HG03039 (cell line): ENCODE measurements at regions not wholly inside any gene's neighbourhood (a gene's known extent, or its start where the extent isn't known, plus 50 kb on each side); places are given as distances from the start of the nearest gene placed in this dataset.

ENCODE experiments used
- ATAC-seq: cut with Tn5 transposase; IDR thresholded peaks from one replicate; pipeline ENCODE4 v1.9.1; 2021; ENCODE audit warnings: mild to moderate bottlenecking, moderate library complexity; ENCODE audit not compliant: unreplicated experiment

DNA sequence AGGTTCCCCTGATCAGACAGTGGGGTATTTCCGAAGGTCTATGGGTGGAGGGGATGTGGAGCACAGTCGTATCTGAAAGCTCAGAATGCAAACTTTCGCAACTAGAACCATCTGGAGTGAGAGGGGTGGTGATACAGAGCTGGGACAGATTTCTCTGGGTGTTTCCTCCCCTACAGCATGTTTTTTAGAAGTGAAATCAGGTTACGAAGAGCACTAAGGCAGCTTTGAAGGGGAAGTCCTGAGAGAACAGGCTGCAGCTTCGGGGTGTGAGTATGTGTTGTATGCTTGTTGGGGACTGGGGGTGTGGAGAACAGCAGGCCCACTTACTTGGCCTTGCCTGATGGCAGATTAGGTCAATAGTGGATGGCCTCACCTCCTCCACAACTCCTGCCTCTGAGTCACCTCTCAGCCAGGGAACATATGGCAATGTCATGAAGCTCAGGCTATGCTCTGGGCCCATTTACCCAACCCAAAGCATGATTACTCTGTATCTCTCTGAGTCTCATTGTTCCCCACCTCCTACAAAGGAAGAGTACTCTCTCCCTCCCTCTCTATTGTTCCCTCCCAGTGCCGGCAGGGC, 107.2 kb upstream of the RASGRP1 start:
- peak; percentile 70 for ATAC-seq

DNA sequence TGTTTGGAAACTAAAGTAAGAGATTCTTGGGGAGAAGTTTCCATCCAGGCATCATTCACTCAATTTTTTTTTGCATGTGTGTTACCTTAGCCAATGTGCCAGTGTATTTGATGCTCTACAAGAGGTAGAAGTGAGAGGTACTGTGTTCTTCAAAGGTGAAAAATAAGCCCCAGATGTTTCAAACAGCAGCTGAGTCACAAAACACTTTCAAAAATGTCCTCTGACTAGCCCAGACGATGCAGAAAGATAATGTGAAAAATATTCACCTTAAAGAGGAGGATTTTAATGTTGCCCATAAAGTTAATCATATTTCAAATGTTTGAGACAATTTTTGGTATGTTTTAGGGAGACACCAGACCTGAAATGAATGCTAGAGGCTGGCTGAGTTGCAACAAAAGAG, 107.7 kb upstream of the RASGRP1 start:
- ATAC-seq: no peak

DNA sequence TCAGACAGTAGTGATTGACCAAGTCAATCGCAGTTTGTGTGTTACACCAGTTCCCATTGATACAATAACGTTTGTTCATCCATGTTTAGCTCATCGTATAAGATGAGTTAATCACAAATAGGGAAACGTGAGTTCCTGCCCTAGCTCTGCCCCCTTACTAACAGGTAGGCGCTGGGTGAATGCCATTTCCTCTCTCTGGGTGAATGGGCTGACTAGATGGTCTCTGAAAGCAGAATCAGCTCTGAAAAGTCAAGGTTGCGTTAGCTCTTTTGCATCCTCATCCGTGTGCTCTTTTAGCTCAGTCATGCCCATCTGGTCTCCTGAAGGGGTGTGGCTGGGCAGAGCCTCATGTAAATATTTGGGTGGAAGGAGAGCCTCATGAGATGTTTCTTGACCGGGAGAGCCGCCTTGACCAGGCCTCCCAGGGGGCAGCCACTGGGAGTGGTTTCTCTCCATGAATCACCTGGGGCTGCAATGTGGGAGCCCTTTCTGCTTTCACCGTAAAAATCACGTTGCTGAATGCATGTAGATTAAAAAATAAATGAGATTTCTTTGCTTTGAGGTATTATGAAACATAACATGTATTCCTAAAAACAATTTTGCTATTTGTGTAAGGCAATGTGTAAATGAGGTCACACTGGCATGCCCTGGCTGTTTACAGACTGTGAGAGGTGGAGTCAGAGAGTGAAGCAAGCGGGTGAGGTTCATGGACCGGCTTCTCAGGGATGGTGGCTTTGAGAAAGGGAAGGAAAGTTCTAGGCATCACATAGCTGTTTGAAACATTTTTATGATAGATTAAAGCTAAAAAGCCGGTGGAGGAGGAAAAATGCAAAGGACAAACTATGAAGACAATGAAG, 108.4 kb upstream of the RASGRP1 start:
- no peak for ATAC-seq

DNA sequence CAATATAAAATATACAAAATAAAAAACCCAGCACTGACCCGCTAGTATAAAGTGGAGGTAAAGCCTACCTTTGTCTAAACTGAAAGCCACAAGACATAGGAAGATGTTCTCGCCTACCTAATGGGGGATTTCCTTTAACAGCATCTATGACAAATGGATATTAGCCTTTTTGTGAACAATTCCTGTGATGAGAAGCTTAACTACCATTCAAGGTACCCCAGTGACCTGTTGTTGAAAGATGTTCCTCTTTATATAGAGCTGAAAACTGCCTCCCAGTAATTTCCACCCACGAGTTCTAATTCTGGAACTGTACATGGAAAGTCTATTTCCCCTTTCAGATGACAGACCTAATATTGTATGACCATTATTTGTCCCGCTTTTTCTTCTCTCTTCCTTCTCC, 109.8 kb upstream of the RASGRP1 start:
- no peak for ATAC-seq

DNA sequence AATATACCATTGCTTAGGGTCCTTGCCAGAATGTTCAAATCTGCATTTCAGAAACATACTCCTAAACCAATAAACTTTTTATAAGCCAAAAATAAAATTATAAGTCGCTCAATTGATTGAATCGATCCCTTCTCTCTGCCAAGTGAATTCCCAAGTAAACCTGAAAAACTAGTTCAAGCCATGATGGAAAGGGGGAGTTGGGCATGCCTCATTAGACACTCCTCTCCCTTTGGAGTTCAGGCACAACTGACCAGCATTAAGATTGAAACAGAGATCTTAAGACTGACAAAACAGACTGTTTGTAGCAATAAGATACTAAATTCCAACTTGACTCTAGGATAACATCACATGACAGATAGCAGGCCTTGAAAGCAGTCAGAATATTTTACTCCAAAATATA, 113.7 kb upstream of the RASGRP1 start:
- no peak for ATAC-seq

DNA sequence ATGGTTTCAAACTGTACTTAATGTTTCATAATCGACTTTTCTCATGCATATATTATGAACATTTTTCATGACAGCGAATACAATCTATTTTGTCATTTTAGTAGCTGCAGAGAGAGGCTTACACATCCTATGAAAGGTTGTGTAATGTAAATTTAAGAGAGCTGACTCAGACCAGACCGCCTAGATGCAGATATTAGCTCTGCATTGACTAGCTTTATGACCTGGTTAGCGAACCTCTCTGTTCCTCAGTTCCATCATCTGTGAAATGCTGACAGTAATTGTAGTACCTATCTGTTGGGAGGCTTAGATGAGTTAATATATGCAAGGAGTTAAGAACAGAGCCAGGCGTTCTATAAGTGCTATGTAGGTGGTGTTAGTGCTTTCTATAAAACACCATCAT, 116.2 kb upstream of the RASGRP1 start:
- ATAC-seq: no peak

DNA sequence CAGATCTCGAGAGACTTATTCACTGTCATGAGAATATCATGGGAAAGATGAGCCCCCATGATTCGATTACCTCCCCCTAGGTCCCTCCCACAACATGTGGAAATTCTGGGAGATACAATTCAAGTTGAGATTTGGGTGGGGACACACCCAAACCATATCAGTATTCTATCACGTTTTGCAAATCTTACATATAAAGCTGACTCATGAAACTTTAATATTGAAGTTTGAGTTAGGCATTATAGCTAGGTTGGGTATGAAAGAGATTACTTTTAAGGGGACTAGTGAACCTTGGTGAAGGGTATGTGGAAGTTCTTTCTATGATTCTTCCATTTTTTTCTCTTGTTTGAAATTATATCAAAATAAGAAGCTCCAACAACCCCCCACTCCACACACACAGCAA, 117.7 kb upstream of the RASGRP1 start:
- no peak for ATAC-seq

DNA sequence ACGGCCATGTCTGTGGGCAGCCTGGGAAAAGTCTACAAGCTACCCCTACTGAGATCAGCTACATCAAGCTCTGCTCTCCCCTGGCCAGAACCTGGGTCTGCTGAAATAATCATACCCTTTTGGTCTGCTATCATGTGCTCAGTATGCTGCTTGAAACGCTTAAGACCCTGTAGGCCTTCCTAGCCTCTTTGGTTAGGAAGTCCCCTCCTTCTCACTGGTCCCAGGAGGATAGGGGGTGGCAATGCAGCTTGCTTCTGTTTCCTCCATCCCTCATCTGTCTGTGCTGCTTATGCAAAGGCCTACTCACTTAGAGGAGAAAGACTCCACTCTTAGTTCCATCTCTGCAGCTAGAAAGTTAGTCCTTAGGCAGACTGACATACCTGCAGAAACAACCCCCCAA, 118.2 kb upstream of the RASGRP1 start:
- no peak for ATAC-seq

DNA sequence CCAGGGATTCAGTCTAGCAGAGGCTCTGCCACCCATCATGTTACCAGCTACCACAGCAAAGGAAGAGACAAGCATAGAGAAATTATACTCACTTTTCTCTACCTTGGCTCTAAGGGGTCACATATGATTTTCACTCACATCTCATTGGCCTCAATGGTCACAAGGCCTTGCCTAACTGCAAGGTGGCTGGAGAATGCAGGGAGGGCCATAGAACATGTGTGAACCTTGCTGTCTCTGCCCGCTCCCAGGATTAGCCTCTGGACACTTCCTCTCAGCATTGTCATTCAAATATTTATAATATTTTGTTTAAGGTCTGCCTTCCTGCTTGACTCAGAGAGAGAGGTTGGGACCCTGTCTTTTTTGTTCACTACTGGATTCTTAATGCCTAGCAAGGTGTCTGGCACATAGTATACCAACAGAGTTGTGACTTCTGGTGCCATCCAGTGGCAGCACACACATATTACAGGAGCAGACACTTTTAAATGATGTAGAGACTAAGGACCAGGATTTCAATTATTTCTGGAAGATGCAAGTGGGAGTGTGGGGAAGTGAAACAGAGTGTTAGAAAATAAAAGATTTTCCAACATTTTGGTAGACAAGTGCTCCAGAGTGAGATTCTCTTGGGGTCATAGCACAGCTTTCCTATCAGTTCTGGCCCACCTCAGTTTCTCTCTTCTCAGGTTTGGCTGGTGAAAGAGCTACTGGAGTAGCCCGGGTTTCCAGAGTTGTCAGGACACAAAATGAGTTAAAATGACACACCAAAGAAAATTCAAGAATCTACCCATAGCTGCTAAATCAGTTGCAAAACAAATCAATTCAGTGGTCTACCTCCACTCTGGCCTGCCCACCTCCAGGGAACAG, 119.0 kb upstream of the RASGRP1 start:
- peak; percentile 65 for ATAC-seq

DNA sequence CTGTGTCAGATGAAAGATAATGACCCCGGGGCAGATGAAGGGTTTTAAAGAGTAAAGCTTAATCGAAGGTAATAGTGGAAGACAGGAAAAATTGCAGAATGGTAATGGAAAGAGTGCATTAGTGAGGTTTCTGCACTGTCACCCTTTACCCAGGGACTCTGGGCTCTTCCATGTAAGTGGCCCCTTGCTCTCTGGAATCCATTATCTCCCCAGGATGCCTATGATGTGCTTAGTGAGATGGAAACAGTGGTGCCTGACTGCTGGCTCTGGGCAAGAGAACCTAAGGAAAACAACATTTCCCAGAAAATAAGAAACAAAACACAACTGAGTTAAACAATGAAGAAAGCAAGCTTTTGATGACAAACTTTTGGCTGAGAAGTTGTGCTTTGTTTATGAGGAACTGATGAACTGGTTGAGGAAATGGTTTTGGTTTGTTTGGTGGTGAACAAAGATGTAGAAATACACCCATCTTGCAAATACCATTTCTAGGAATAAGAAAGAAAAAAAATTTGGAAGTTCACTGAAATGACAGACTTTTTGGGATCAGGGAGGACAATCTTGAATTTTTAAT, 119.9 kb upstream of the RASGRP1 start:
- no peak for ATAC-seq

DNA sequence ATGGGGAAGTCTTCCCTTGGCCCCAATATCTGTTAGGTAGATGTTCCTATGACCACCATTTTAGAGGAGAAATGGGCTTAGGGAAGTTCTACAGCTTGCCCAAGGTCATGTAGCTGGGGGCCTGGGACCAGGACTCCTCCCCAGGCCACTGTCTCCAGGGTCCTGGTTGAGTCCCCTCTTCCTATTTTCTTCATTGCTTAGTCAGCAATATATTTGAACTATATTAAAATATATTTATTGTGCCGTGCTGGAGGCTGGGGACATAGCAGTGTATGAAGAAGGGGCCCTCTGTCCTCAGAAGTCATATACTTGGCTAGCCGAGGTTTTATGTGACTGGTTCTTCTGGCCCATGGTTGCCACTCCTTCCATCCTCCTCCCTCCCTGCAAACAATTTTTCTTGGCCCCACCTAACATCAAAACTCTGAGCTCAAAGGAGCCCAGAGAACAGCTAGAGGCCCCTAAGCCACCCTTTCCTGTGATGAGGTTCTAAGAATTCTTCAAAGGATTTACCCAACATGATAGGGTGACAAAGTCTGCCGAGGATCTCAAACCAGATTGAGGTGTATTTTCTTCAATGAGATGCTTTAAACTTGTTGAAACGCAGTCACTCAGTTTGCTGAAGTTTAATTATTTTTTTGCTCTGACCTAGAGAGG, 121.2 kb upstream of the RASGRP1 start:
- no peak for ATAC-seq

DNA sequence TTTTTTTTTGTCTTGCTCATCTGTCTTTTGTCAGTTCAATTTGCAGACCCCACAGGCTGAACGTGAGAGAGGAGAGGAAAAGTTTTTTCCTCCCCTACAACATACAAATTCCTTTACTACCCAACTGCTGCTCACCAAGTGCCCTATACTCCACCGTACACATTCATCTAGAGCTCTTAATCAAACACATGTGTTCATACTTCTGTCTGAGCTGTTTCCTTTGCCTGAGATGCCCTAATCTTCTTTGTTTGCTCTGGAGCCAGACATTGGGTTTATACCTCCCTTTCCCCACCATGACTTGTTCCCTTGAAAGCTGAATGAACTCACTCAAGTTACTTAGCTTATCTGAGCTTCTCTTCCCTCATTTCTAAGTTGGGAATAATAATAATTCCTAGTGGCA, 122.7 kb upstream of the RASGRP1 start:
- ATAC-seq: no peak

DNA sequence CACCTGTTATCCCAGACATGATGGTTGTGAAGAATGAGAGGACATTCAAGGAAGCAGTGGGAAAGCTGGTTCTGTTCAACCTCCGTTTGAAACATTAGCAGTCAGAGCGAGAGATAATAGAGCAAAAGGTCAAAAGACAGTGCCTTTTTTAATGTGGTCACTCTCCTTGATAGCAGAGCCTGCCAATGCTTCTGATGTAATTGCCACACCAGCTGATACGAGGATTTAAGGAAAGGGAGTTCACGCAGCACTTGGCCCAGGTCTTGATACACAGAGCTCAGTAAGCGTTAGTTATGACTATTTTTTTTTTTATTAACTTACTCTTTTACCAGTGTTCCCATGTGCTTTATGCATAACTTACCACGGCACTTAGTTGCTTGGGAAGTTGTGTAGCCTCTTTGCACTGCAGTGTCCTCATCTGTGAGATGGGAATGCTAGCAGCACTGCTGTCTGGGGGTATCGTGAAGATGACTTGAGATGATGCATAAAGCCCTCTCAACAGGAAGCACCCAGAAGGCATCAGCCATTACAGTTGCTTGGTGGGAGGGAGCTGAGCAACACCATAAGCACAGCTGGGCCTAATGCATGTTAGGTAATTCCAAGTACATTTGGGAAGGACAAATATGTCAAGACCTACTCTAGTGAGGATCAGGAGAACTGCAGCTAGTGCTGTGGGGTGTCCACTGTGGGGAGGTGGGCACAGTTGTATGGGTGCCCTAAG, 123.3 kb upstream of the RASGRP1 start:
- ATAC-seq: no peak

DNA sequence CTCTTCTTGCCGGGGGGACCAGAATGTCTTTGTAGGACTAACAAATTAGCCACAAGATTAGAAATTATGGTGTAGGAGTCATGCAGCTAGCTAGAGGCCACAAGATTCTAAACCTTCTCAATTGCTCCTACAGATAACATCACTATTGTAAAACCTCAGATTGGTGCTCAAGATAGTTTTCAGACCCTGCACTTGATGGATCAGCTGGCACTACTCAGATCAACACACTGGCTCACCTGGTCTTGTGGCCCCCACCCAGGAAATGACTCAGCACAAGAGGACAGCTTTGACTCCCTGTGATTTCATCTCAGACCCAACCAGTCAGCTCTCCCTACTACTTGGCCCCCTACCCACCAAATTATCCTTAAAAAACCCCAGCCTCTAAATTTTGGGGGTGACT, 124.1 kb upstream of the RASGRP1 start:
- ATAC-seq: no peak

DNA sequence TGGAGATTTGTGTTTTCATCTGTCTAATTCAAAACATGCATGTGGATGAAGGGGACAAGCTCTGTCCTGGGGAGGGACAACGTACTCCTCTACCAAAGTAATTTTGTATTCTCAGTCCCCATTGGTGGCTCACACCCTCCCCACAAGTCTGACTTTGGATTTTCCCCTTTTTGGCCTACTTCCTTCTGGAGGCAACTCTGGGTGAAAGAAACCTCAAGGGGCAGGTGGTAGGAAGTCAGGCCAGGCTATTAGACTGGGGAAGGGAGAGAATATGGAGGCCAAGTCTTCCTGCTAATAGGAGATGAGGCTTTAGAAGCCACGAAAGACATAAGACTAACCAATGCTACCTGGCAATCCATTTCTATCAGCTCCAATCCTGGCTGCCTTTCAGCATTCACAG, 124.9 kb upstream of the RASGRP1 start:
- ATAC-seq: no peak

DNA sequence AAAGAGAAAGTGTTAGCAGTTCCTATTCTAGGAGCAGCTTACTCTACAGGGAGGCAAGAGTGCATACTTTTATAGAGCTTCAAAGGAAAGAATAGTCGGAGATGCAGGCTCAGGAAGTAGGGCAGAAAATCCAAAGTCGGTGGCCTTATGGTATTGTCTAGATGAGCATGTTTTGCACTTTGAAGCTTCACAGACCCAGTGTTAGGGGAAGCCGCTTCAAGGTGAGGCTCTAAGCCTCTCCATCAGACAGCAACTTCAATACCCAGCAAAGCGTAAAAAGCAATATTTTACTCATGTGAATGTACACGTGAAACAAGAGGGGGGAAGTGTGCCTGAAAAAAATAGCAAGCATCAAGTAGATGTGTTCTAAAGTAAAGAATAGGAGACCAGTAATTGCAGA, 125.6 kb upstream of the RASGRP1 start:
- ATAC-seq: no peak

DNA sequence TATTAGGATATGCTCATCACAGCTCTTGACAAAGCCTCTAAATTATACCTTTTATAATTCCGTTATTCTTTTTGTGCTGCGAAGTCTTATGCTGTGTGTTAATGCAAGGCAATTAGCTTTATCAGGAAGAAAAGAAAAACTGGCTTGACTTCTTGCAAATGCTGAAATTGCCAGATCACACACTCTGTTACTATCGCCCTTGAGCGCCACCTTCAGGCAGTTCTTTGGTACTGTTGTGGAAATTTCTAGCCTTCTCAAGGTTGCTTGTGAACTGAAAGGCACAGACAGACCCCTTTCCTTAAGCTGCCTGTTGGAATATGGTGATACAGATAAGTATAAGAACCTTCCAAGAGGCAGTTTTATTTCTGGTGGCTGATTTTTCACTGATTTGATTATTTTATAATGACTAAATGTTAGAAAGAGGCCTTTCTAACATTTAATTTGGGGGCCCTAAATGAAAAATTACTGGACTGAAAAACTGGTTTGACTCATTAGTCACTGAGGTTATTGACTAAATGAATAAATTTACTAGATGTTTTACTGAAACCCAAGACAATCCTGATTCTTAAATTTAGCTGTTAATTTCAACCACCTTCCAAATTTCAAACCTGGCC, 126.2 kb upstream of the RASGRP1 start:
- ATAC-seq: no peak

DNA sequence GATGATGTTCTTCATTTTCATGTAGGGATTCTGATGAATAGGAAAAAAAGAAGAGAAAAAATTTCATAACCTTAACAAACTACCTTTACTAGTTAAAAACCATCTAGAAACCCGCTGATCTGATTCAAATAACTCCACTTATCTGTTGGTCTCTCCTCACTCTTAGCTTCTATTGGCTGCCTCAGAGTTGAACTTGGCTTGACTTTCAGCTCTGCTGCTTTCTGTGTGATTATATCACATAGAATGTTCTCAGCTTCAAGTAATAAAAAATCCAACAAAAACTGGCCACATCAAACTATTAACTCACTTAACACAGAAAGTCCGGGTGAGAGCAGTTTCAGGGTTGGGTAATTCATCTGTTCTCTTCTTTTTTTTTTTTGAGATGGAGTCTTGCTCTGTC, 126.8 kb upstream of the RASGRP1 start:
- ATAC-seq: no peak

DNA sequence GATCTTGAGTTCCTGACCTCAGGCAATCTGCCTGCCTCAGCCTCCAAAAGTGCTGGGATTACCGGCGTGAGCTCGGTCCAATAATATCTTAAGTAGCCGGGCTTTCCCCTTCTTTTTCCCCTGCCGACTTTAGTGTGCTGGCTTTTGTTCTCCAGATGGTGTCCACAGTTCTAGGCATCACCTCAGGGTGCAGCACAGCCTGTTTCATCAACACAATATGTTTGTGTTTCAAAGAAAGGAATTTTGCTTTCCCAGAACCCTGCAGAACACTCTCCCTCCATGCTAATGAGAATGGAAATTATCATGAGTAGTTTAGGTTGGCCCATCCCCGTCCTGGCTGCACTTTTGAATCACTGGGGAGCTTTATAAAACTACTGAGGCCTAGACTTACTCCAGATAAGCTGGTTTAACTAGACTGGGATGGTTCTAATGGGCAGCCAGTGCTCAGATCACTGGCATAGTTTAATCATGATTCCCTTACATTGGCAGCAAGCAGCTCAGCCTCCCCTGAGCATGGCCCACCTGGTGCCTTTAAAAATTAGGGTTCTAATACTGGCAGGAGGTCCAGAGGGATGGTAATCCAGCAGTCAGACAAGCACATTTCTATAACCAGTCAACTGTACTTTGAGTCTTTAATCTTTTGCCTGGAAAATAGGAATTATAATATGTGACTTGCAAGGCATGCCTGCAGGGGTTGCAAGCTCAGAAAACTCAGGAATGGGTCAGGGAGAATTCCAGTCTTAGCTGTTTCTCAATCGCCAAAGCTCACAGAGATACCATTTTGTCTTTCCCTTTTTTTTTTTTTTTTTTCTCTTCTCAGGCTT, 127.6 kb upstream of the RASGRP1 start:
- no peak for ATAC-seq
